Karpas-422 (cell line): ENCODE measurements at regions not wholly inside any gene's neighbourhood (a gene's known extent, or its start where the extent isn't known, plus 50 kb on each side); places are given as distances from the start of the nearest gene placed in this dataset.
"Not testable (repeated sequence)": the region's sequence is repeated elsewhere in the genome, so short reads cannot be mapped to it uniquely, and the experiment has no call there.

Source experiments
- DNase-seq: peaks from one replicate; pipeline ENCODE4 v3.0.0-alpha.2; 2015
- H2AFZ ChIP-seq: fragments of 200-600 bp; sonication (generic); 2 replicates; pipeline ENCODE4 v1.6.1; 2014; ENCODE audit warnings: antibody characterized with exemption, low read length, mixed read lengths
- H3K27ac ChIP-seq: fragments of 200-600 bp; sonication (generic); 2 replicates; pipeline ENCODE4 v1.5.1; 2014; ENCODE audit warnings: mild to moderate bottlenecking, low read length, moderate library complexity
- H3K27me3 ChIP-seq: fragments of 200-600 bp; sonication (generic); 2 replicates; pipeline ENCODE4 v1.6.1; 2014; ENCODE audit warnings: low read length, mixed read lengths
- H3K36me3 ChIP-seq: fragments of 200-600 bp; sonication (generic); 2 replicates; pipeline ENCODE4 v1.6.1; 2014; ENCODE audit warnings: low read length, mixed read lengths; ENCODE audit not compliant: insufficient read depth
- H3K4me1 ChIP-seq: fragments of 200-600 bp; sonication (generic); 2 replicates; pipeline ENCODE4 v1.6.1; 2014; ENCODE audit warnings: mild to moderate bottlenecking, low read length, mixed read lengths
- H3K4me2 ChIP-seq: fragments of 200-600 bp; sonication (generic); 2 replicates; pipeline ENCODE4 v1.6.1; 2014; ENCODE audit warnings: low read length, low read depth, mild to moderate bottlenecking; ENCODE audit not compliant: poor library complexity, severe bottlenecking
- H3K4me3 ChIP-seq: fragments of 200-600 bp; sonication (generic); 2 replicates; pipeline ENCODE4 v1.5.1; 2014; ENCODE audit warnings: mild to moderate bottlenecking, antibody characterized with exemption, low read length, mixed read lengths
- H3K79me2 ChIP-seq: fragments of 200-600 bp; sonication (generic); 2 replicates; pipeline ENCODE4 v1.6.1; 2014; ENCODE audit warnings: mild to moderate bottlenecking, low read length, mixed read lengths
- H3K9ac ChIP-seq: fragments of 200-600 bp; sonication (generic); 2 replicates; pipeline ENCODE4 v1.6.0; 2014; ENCODE audit warnings: low read length
- H3K9me2 ChIP-seq: fragments of 200-600 bp; sonication (generic), shearing (Covaris generic); replicated peaks from 2 replicates; pipeline ENCODE4 v1.6.0; 2014; ENCODE audit warnings: mild to moderate bottlenecking, low read length, moderate library complexity; ENCODE audit not compliant: insufficient read depth
- H3K9me3 ChIP-seq: fragments of 300-700, 200-600 bp; sonication (generic); 2 replicates; pipeline ENCODE4 v1.6.1; 2014; ENCODE audit warnings: low read length, mixed read lengths
- H4K20me1 ChIP-seq: fragments of 200-600 bp; sonication (generic); 2 replicates; pipeline ENCODE4 v1.6.1; 2014; ENCODE audit warnings: mild to moderate bottlenecking, antibody characterized with exemption, low read length, low read depth; ENCODE audit not compliant: insufficient read depth

DNA sequence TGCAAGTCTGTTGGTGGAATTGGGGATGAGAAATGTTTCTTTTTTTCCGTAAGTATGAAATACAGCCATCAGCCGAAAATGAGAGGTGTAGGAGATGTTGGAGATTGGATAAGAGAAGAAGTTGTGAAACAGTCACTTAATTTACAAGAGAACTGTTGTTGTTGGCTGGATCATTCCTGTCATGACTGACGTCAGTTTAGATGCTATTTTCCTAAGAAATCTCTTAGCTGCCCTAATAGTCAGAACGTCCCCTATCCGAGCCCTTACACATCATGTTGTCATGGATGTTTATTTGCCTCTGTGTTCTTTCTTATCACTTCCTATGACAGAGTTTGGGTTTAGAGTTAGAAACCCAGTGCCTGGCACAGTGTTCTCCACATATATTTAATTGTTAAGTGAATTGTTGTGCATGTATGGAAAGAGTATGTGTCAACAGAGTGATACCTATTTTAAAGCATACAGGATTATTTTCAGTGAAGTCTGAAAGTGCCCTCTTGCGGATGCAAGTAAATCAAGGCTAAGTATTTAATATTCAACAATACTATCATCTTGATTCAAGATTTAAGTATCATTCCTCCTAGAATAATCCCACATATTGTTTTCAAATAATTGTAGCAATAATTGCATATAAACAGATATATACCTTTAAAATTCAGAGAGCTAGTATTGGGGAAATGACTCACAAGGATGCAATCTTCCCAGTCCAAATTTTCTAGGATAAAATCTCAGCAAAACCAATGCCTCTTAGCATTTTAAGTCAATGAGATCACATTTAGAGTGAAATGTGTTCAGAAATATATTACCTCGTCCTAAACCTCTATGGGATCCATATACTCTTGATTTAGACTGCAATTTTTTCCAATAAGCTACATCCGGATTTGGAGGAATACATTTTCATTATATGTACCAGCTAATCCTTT is 309.9 kb upstream of the NOX3 start:
- Histone ChIP-seq H3K4me2 (no peak overlapping the region), H3K27me3 (no peaks in the 10 kb centered on the region), H3K4me1 (no peaks in the 10 kb centered on the region), H2AFZ (no peak overlapping the region), H3K36me3 (no peaks in the 10 kb centered on the region), H3K9ac (no peak overlapping the region), H3K9me3 (no peaks in the 10 kb centered on the region), H3K4me3 (no peak overlapping the region), H4K20me1 (no peaks in the 10 kb centered on the region), H3K27ac (no peak overlapping the region), H3K9me2 (no peaks in the 10 kb centered on the region), H3K79me2 (no peaks in the 10 kb centered on the region)
- no peak for DNase-seq

DNA sequence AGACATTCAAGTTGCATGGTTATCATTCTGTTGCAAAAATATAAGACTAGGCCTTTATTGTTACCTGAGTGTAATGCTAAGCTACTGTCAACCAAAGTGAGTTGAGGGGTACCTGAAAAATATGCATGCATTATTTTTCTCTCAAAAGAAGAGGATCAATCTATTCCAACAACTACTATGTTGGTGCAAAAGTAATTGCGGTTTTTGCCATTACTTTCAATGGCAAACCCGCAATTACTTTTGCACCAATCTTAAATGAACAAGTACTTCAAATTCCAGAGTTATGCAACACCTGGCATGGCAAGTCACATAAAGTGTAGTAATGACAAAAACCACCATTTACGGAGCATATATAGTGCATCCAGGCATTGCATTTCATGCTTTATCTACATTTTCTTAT is 307.0 kb upstream of the NOX3 start:
- H3K36me3 ChIP-seq = no peaks in the 10 kb centered on the region
- H3K79me2 ChIP-seq = no peaks in the 10 kb centered on the region
- no peaks in the 10 kb centered on the region for H3K27me3 ChIP-seq

DNA sequence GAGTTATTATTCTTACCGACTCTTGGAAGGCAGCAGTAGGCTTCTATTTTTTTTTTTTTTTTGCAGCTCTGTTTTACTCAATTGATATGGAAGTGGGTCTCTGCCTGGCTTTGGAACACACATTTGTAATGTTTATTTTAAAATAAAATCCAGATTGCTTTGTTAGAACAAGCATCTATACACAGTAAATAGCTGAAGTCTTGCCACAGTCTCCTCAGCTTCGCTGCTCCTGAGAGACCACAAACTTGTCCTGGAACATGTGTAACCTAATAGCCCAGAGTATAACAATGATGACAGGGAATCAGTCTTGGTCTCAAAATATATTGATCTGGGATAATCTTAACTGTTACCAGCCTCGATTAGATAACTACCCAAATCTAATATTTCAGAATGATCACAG is 299.8 kb upstream of the NOX3 start:
- no peaks in the 10 kb centered on the region for H3K79me2 ChIP-seq
- no peaks in the 10 kb centered on the region for H3K4me1 ChIP-seq
- no peaks in the 10 kb centered on the region for H4K20me1 ChIP-seq
- no peak overlapping the region for H2AFZ ChIP-seq
- DNase-seq = no peak
- H3K4me3 ChIP-seq = no peak overlapping the region
- no peak overlapping the region for H3K27ac ChIP-seq
- no peaks in the 10 kb centered on the region for H3K27me3 ChIP-seq
- H3K36me3 ChIP-seq = no peaks in the 10 kb centered on the region
- H3K9me2 ChIP-seq = no peaks in the 10 kb centered on the region
- no peak overlapping the region for H3K4me2 ChIP-seq
- H3K9me3 ChIP-seq = no peaks in the 10 kb centered on the region; the same call in 1 of the 2 replicates
- no peak overlapping the region for H3K9ac ChIP-seq

More for the DNA sequence above, 307.0 kb upstream of the NOX3 start:
- H3K27ac ChIP-seq = no peak overlapping the region
- H4K20me1 ChIP-seq = no peaks in the 10 kb centered on the region
- no peak overlapping the region for H3K9ac ChIP-seq
- no peak overlapping the region for H2AFZ ChIP-seq
- H3K9me3 ChIP-seq = no peaks in the 10 kb centered on the region
- no peak overlapping the region for H3K4me2 ChIP-seq
- H3K4me1 ChIP-seq = no peaks in the 10 kb centered on the region
- no peak overlapping the region for H3K4me3 ChIP-seq
- DNase-seq = no peak
- H3K9me2 ChIP-seq = no peaks in the 10 kb centered on the region

DNA sequence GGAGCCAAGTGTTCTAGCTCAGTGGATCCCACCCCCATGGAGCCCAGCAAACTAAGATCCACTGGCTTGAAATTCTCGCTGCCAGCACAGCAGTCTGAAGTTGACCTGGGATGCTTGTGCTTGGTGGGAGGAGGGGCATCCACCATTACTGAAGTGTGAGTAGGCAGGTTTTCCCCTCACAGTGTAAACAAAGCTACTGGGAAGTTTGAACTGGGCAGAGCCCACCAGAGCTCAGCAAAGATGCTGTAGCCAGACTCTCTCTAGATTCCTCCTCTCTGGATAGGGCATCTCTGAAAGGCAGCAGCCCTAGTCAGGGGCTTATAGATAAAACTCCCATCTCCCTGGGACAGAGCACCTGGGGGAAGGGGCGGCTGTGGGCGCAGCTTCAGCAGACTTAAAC is 293.1 kb upstream of the NOX3 start:
- not testable (repeated sequence) for H3K9me2 ChIP-seq, H3K27me3 ChIP-seq, H3K9me3 ChIP-seq, H3K36me3 ChIP-seq, H3K79me2 ChIP-seq, H3K4me3 ChIP-seq, H3K27ac ChIP-seq, H3K9ac ChIP-seq, H3K4me1 ChIP-seq, H4K20me1 ChIP-seq, H2AFZ ChIP-seq, H3K4me2 ChIP-seq, DNase-seq

DNA sequence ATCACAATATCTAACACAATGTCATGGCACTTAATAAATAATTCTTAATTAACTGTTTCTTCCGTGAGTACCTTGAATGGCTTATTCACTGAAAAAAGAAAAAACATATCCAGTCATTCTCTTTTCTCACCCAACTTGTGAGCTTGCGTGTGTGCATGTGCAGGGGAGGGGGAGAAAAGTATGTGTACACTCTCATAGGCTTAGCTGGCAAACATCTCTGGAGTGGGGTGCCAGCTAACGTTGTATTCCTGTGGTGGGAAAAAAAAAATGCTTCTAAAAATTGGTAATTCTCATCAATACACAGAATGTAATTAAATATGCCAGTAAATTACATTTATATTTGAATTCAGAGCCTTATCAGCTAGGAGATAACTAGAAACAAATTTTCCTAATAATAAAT is 291.9 kb upstream of the NOX3 start:
- DNase-seq = no peak
- H3K27me3 ChIP-seq = no peaks in the 10 kb centered on the region
- H3K9me3 ChIP-seq = no peaks in the 10 kb centered on the region
- H3K27ac ChIP-seq = no peak overlapping the region
- H3K4me2 ChIP-seq = no peak overlapping the region
- H3K9me2 ChIP-seq = no peaks in the 10 kb centered on the region
- no peaks in the 10 kb centered on the region for H3K36me3 ChIP-seq
- H3K4me1 ChIP-seq = no peaks in the 10 kb centered on the region
- no peaks in the 10 kb centered on the region for H3K79me2 ChIP-seq
- H2AFZ ChIP-seq = no peak overlapping the region
- no peak overlapping the region for H3K9ac ChIP-seq
- H3K4me3 ChIP-seq = no peak overlapping the region
- H4K20me1 ChIP-seq = no peaks in the 10 kb centered on the region

DNA sequence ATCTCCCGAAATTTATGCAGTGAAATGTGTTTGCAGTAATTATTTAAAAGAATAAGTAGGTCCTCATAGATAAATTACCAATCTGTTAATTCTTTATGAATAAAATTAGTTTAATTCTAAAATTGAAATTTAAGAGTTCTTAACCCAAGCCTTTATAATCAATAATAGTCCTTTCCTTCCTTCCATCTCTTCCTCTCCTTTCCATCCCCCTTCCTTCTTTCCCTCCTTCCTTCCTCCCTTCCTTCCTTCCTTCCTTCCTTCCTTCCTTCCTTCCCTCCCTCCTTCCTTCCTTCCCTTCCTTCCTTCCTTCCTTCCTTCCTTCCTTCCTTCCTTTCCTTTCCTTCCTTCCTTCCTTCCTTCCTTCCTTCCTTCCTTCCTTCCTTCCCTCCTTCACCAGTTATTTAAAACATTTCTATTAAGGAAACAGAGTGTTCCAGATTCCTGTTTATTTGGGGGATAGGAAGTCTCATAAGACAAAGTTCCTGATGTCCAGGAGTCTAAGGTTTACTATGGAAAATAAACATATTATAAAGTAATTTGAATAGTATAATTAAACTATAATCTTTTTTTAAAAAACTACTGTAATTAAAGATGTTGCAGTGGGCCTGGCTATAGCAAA is 285.3 kb upstream of the NOX3 start:
- Histone ChIP-seq H3K4me1 (no peaks in the 10 kb centered on the region), H3K9me3 (no peaks in the 10 kb centered on the region), H3K36me3 (no peaks in the 10 kb centered on the region), H3K4me2 (no peak overlapping the region), H3K27ac (no peak overlapping the region), H2AFZ (no peak overlapping the region), H3K79me2 (no peaks in the 10 kb centered on the region), H3K9ac (no peak overlapping the region), H3K9me2 (no peaks in the 10 kb centered on the region), H4K20me1 (no peaks in the 10 kb centered on the region), H3K27me3 (no peaks in the 10 kb centered on the region), H3K4me3 (no peak overlapping the region)
- no peak for DNase-seq

DNA sequence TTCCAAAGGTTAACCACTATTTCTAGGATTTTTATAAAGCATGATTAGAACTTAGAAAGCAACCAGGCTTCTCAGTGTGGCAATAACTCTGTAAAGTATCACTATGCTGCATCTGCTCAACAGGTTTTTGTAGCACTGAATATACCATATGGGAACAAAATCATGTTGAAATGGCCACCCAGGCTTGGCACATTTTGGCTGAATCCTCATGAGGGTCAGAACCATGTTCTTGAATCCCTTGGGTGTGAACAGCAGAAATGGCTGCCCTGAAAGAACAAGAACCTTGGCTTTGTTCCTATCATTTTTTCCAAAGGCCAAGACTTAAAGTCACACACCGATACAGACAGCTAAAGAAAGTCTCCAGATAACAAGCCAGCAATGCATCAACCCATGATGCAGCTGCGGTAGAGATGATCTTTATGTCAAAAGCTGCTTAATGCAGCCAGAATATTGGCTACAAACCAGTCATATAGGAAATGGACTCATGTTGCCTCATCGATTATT is 283.0 kb upstream of the NOX3 start:
- H3K79me2 ChIP-seq = no peaks in the 10 kb centered on the region
- no peak overlapping the region for H3K4me2 ChIP-seq
- H2AFZ ChIP-seq = no peak overlapping the region

DNA sequence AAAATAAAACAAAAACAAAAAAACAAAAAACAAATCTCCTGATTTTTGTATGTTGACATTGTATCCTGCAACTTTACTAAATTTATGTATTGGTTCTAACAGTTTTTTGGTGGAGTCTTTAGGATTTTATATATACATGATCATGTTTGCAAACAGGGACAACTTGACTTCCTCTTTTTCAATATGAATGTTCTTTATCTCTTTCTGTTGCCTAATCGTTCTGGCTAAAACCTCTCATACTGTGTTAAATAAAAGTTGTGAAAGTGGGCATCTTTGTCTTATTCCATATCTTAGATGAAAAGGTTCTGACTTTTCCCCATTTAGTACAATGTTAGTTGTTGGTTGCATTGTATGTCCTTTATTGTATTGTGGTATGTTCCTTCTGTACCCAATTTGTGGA is 261.7 kb upstream of the NOX3 start:
- no peaks in the 10 kb centered on the region for H3K4me1 ChIP-seq
- H3K27ac ChIP-seq = no peak overlapping the region
- no peaks in the 10 kb centered on the region for H3K9me2 ChIP-seq
- no peak for DNase-seq
- H3K27me3 ChIP-seq = no peaks in the 10 kb centered on the region
- H3K9me3 ChIP-seq = no peaks in the 10 kb centered on the region
- no peak overlapping the region for H3K9ac ChIP-seq
- H3K79me2 ChIP-seq = no peaks in the 10 kb centered on the region
- no peak overlapping the region for H3K4me2 ChIP-seq
- H2AFZ ChIP-seq = no peak overlapping the region
- no peak overlapping the region for H3K4me3 ChIP-seq
- H4K20me1 ChIP-seq = no peaks in the 10 kb centered on the region
- no peaks in the 10 kb centered on the region for H3K36me3 ChIP-seq

More for the DNA sequence above, 283.0 kb upstream of the NOX3 start:
- DNase-seq = no peak
- H3K9ac ChIP-seq = no peak overlapping the region
- no peaks in the 10 kb centered on the region for H3K9me2 ChIP-seq
- no peaks in the 10 kb centered on the region for H3K9me3 ChIP-seq
- no peaks in the 10 kb centered on the region for H3K4me1 ChIP-seq
- H3K27me3 ChIP-seq = no peaks in the 10 kb centered on the region
- no peak overlapping the region for H3K27ac ChIP-seq
- H3K4me3 ChIP-seq = no peak overlapping the region
- no peaks in the 10 kb centered on the region for H3K36me3 ChIP-seq
- H4K20me1 ChIP-seq = no peaks in the 10 kb centered on the region
